ENCODE measurements at regions not wholly inside any gene's neighbourhood (a gene's known extent, or its start where the extent isn't known, plus 50 kb on each side); places are given as distances from the start of the nearest gene placed in this dataset.

DNA sequence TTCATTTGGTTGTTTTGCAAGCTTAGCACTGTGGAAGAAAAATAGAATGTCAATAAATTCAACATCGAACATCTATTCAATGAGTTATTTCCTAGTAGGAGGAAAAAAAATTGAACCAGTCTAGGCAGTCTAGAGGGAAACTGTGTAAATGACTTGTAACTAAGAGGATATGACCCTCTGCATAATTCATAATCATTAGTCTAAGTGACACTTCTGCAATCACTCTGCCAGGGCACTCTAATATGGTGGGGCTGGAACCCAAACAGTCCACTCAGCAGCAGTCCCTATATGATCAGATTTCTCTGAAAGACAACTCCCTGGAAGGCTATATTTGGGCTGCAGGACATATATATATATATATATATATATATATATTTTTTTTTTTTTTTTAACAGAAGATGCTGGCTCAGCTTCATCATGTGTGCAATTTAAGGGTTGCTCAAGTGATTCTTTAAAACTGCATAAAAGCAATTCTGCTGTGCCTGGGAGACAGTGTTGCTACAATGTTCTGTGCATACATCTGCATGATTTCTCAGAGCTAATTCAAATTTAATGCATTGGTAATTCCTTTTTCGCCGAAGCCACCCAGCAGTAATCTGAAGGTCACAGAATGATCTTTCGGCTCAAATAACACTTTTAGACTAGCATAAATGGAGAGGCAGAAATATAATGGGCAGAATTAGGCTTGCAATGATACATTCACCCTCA lies 482.1 kb upstream of the ZNF608 start:
- TF ChIP-seq, protein P1, sequence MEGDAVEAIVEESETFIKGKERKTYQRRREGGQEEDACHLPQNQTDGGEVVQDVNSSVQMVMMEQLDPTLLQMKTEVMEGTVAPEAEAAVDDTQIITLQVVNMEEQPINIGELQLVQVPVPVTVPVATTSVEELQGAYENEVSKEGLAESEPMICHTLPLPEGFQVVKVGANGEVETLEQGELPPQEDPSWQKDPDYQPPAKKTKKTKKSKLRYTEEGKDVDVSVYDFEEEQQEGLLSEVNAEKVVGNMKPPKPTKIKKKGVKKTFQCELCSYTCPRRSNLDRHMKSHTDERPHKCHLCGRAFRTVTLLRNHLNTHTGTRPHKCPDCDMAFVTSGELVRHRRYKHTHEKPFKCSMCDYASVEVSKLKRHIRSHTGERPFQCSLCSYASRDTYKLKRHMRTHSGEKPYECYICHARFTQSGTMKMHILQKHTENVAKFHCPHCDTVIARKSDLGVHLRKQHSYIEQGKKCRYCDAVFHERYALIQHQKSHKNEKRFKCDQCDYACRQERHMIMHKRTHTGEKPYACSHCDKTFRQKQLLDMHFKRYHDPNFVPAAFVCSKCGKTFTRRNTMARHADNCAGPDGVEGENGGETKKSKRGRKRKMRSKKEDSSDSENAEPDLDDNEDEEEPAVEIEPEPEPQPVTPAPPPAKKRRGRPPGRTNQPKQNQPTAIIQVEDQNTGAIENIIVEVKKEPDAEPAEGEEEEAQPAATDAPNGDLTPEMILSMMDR (IDR thresholded peaks at IDR 0.05): no peak
- no peak for TF ChIP-seq POLR2A (IDR thresholded peaks at IDR 0.05)
